HG02840 (cell line): ENCODE measurements at regions not wholly inside any gene's neighbourhood (a gene's known extent, or its start where the extent isn't known, plus 50 kb on each side); places are given as distances from the start of the nearest gene placed in this dataset.
"Not testable (repeated sequence)": the region's sequence is repeated elsewhere in the genome, so short reads cannot be mapped to it uniquely, and the experiment has no call there.

Experiments
- ATAC-seq: cut with Tn5 transposase; IDR thresholded peaks from one replicate; pipeline ENCODE4 v1.9.1; 2021; ENCODE audit warnings: mild to moderate bottlenecking, moderate library complexity, moderate number of reproducible peaks; ENCODE audit not compliant: unreplicated experiment, low FRiP score

- no peak for ATAC-seq
Observed at GRCh38 chr17:77528516-77529327, 388.0 kb downstream of the SEC14L1 start.

GRCh38 chr17:77529328-77529650, 388.5 kb downstream of the SEC14L1 start:
- no peak for ATAC-seq

- no peak for ATAC-seq
Observed at GRCh38 chr17:77530591-77530990, 389.8 kb downstream of the SEC14L1 start.

GRCh38 chr17:77531002-77531401, 390.2 kb downstream of the SEC14L1 start:
- ATAC-seq, result no peak

GRCh38 chr17:77531641-77532040, 390.9 kb downstream of the SEC14L1 start:
- no peak for ATAC-seq

- not testable (repeated sequence) for ATAC-seq
Observed at GRCh38 chr17:77533697-77534096, 392.9 kb downstream of the SEC14L1 start.

GRCh38 chr17:77534137-77534536, 393.4 kb downstream of the SEC14L1 start:
- ATAC-seq, result no peak

GRCh38 chr17:77535435-77535834, 394.7 kb downstream of the SEC14L1 start:
- ATAC-seq, result no peak

- no peak for ATAC-seq
Observed at GRCh38 chr17:77535892-77536291, 395.1 kb downstream of the SEC14L1 start.

GRCh38 chr17:77537566-77537965, 396.8 kb downstream of the SEC14L1 start:
- ATAC-seq, result no peak

- no peak for ATAC-seq
Observed at GRCh38 chr17:77540531-77540930, 399.8 kb downstream of the SEC14L1 start.

GRCh38 chr17:77540975-77541374, 400.2 kb downstream of the SEC14L1 start:
- no peak for ATAC-seq

GRCh38 chr17:77542011-77542410, 401.2 kb downstream of the SEC14L1 start:
- ATAC-seq, result no peak

- ATAC-seq, result no peak
Observed at GRCh38 chr17:77542551-77543490, 402.1 kb downstream of the SEC14L1 start.

- no peak for ATAC-seq
Observed at GRCh38 chr17:77543801-77544200, 403.0 kb downstream of the SEC14L1 start.

- ATAC-seq, result no peak
Observed at GRCh38 chr17:77544347-77545110, 403.8 kb downstream of the SEC14L1 start.

- no peak for ATAC-seq
Observed at GRCh38 chr17:77546772-77547241, 406.0 kb downstream of the SEC14L1 start.

- ATAC-seq, result no peak
Observed at GRCh38 chr17:77548967-77549366, 408.2 kb downstream of the SEC14L1 start.

- no peak for ATAC-seq
Observed at GRCh38 chr17:77549726-77550366, 408.7 kb upstream of the TNRC6C start.

- ATAC-seq, result no peak
Observed at GRCh38 chr17:77553459-77554066, 404.9 kb upstream of the TNRC6C start.
